ENCODE measurements at regions not wholly inside any gene's neighbourhood (a gene's known extent, or its start where the extent isn't known, plus 50 kb on each side); places are given as distances from the start of the nearest gene placed in this dataset.

DNA sequence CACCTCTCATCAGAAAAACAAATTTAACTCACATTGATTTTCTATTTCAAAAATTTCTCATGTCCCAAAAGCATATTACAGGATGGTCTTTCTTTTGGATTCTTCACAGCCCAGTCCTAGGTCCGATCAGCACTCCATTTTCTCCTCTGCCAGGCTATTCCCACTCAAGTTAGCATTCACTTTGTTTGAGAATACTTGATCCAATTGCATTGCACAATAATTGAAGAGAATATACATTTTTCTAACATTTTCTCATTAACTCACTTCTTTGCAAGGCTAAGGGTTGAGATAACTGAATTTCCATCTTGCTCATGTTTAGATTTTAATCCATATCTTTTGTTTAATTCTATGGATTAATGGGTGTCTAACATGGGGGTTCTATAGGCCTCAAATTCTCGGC is 716.1 kb downstream of the QKI start:
- Histone ChIP-seq H3K27me3 (replicated peaks; ENCODE audit: insufficient read depth, low read length) (no peaks in the 10 kb centered on the region), H3K4me2 (ENCODE audit: low read depth, low read length) (no peak overlapping the region), H3K79me2 (ENCODE audit: low read length) (no peaks in the 10 kb centered on the region), H3K4me3 (ENCODE audit: low read length) (no peak overlapping the region), H4K20me1 (ENCODE audit: insufficient read depth, low read length) (no peaks in the 10 kb centered on the region), H3K4me1 (ENCODE audit: low read length) (no peaks in the 10 kb centered on the region), H2AFZ (ENCODE audit: low read length) (no peak overlapping the region), H3K9ac (ENCODE audit: low read length) (no peak overlapping the region), H3K9me2 (replicated peaks; ENCODE audit: insufficient read depth, low read length) (no peaks in the 10 kb centered on the region), H3K27ac (ENCODE audit: low read length) (no peak overlapping the region), H3K36me3 (replicated peaks; ENCODE audit: insufficient read depth, low read length) (no peaks in the 10 kb centered on the region), H3F3A (ENCODE audit: insufficient read depth, low read length) (no peaks in the 10 kb centered on the region), H3K9me3 (replicated peaks; ENCODE audit: insufficient read depth, low read length) (no peaks in the 10 kb centered on the region)
- DNase-seq = no peak
- TF ChIP-seq, protein P1, sequence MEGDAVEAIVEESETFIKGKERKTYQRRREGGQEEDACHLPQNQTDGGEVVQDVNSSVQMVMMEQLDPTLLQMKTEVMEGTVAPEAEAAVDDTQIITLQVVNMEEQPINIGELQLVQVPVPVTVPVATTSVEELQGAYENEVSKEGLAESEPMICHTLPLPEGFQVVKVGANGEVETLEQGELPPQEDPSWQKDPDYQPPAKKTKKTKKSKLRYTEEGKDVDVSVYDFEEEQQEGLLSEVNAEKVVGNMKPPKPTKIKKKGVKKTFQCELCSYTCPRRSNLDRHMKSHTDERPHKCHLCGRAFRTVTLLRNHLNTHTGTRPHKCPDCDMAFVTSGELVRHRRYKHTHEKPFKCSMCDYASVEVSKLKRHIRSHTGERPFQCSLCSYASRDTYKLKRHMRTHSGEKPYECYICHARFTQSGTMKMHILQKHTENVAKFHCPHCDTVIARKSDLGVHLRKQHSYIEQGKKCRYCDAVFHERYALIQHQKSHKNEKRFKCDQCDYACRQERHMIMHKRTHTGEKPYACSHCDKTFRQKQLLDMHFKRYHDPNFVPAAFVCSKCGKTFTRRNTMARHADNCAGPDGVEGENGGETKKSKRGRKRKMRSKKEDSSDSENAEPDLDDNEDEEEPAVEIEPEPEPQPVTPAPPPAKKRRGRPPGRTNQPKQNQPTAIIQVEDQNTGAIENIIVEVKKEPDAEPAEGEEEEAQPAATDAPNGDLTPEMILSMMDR (IDR thresholded peaks at IDR 0.05; ENCODE audit: low read length) = no peak
- TF ChIP-seq EZH2 (optimal IDR thresholded peaks at IDR 0.05; ENCODE audit: low read depth, low read length) = no peak

DNA sequence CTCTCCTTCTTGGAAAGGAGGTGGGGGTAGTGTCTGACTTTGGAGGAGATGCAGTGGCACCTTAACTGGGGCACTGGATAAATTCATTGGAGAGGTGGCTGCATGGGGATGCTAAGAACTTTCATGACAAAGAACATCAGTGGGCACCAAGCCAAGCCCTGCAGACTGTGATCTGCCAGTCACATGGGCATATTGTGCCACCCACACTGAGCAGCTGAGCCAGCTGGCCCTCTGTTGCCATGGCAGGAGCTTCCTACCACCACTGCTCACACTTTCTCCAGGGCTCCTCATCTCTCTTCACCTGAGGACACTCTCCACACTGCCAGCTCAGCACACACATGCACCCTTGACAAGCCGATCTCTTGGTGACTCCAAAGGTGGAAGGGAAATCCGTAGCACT is 715.6 kb downstream of the QKI start:
- Histone ChIP-seq H3K9me3 (replicated peaks; ENCODE audit: insufficient read depth, low read length) (no peaks in the 10 kb centered on the region), H2AFZ (ENCODE audit: low read length) (no peak overlapping the region), H3F3A (ENCODE audit: insufficient read depth, low read length) (no peaks in the 10 kb centered on the region), H3K27me3 (replicated peaks; ENCODE audit: insufficient read depth, low read length) (no peaks in the 10 kb centered on the region), H3K4me2 (ENCODE audit: low read depth, low read length) (no peak overlapping the region), H3K27ac (ENCODE audit: low read length) (no peak overlapping the region), H3K36me3 (replicated peaks; ENCODE audit: insufficient read depth, low read length) (no peaks in the 10 kb centered on the region), H3K9ac (ENCODE audit: low read length) (no peak overlapping the region), H3K9me2 (replicated peaks; ENCODE audit: insufficient read depth, low read length) (no peaks in the 10 kb centered on the region), H4K20me1 (ENCODE audit: insufficient read depth, low read length) (no peaks in the 10 kb centered on the region), H3K4me3 (ENCODE audit: low read length) (no peak overlapping the region), H3K4me1 (ENCODE audit: low read length) (no peaks in the 10 kb centered on the region), H3K79me2 (ENCODE audit: low read length) (no peaks in the 10 kb centered on the region)
- no peak for DNase-seq
- no peak for TF ChIP-seq EZH2phosphoT487 (IDR thresholded peaks at IDR 0.05; ENCODE audit: low read length)
- no peak for TF ChIP-seq EZH2 (optimal IDR thresholded peaks at IDR 0.05; ENCODE audit: low read depth, low read length)
- TF ChIP-seq, protein P1 (IDR thresholded peaks at IDR 0.05; ENCODE audit: low read length) = no peak

DNA sequence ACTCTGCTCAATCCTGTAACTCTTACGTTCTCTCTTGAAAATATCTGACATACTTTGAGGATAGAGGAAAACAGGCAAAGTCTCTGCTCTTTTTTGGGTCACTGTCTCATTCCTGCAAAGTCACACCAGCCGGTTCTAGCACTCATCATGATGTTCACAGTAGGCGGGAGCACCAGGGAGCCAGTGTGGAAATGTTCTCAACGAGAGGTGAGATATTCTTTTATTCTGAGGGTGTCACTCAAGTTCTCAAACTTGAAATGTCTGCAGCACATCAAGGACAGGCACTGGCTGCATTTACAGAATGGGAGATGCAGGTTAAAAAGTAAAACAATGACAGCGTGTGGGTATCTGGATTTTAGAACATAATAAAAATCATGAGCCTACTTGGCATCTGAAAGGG is 714.7 kb downstream of the QKI start:
- TF ChIP-seq, protein P1 (IDR thresholded peaks at IDR 0.05; ENCODE audit: low read length) = no peak
- TF ChIP-seq EZH2 (optimal IDR thresholded peaks at IDR 0.05; ENCODE audit: low read depth, low read length) = no peak
- TF ChIP-seq EZH2phosphoT487 (IDR thresholded peaks at IDR 0.05; ENCODE audit: low read length) = no peak
- no peaks in the 10 kb centered on the region for H3K36me3 ChIP-seq (replicated peaks; ENCODE audit: insufficient read depth, low read length)

More for the DNA sequence above, 714.7 kb downstream of the QKI start:
- Histone ChIP-seq H3K27me3 (replicated peaks; ENCODE audit: insufficient read depth, low read length) (no peaks in the 10 kb centered on the region), H3F3A (ENCODE audit: insufficient read depth, low read length) (no peaks in the 10 kb centered on the region), H3K4me2 (ENCODE audit: low read depth, low read length) (no peak overlapping the region), H3K79me2 (ENCODE audit: low read length) (no peaks in the 10 kb centered on the region), H3K4me1 (ENCODE audit: low read length) (no peaks in the 10 kb centered on the region), H2AFZ (ENCODE audit: low read length) (no peak overlapping the region), H3K9ac (ENCODE audit: low read length) (no peak overlapping the region), H4K20me1 (ENCODE audit: insufficient read depth, low read length) (no peaks in the 10 kb centered on the region), H3K9me3 (replicated peaks; ENCODE audit: insufficient read depth, low read length) (no peaks in the 10 kb centered on the region), H3K4me3 (ENCODE audit: low read length) (no peak overlapping the region), H3K9me2 (replicated peaks; ENCODE audit: insufficient read depth, low read length) (no peaks in the 10 kb centered on the region), H3K27ac (ENCODE audit: low read length) (no peak overlapping the region)
- no peak for DNase-seq

All from MM.1S (cell line).